HuH-7 (cell line): ENCODE measurements at regions not wholly inside any gene's neighbourhood (a gene's known extent, or its start where the extent isn't known, plus 50 kb on each side); places are given as distances from the start of the nearest gene placed in this dataset.

Experiments used
- DNase-seq: peaks from one replicate; pipeline ENCODE4 v3.0.0; 2011; ENCODE audit warnings: low spot score

DNA sequence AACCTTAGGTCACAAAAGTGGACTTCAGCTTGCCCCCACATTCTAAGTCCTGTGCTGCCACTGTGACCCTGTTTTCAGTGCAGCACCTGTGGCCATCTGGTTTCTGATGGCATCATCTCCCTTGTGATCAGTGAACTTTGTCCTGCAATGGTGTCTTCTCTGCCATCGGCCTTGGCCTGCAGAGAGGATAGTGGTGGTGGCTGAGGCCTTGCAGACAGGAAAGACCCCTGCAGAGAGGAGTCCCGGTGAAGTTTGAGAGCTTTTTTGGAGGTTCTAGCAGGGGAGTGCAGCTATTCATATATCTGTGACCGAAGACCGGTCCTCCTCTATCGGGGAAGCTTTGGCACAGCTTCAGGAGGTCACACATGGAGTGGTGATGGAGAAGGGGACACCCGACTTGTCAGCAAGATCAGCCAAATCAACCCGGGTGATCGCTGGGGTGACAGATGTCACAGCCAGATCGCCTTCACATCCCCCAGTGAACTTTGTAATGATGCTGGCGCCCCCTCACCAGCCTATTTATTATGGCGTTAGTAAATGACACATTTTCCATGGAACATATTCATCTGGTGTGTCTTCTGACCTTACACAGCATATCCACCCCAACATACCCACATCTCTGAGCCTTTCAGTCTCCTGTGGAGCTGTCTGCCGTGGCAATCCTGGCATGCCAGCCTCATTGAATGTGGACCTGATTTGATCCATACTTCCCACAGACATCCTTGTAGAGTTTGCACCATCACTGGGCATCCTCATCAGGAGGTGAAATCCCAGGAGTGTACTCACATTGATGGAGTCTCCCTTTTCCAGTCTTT is 136.1 kb downstream of the PAPOLA start:
- no peak for DNase-seq

DNA sequence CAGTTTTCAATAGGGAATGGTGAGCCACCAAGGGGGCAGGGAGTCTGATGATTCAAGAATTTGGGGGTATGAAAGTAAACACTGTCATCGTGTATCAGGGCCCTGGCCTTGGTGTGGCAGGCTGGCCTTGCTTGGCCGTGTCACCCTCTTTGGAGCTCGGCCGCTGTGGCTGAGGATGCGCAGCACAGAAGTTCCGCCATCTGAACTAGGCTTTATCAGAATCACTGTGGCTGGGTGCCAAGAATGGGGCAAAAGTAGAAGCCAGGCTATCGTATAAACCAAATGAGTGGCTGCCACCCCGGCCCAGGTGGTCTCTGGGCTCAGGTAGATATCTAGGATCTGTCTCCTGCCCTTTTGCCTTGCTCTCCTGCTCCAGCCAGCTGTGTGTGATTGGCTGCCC is 137.4 kb downstream of the PAPOLA start:
- DNase-seq = no peak

DNA sequence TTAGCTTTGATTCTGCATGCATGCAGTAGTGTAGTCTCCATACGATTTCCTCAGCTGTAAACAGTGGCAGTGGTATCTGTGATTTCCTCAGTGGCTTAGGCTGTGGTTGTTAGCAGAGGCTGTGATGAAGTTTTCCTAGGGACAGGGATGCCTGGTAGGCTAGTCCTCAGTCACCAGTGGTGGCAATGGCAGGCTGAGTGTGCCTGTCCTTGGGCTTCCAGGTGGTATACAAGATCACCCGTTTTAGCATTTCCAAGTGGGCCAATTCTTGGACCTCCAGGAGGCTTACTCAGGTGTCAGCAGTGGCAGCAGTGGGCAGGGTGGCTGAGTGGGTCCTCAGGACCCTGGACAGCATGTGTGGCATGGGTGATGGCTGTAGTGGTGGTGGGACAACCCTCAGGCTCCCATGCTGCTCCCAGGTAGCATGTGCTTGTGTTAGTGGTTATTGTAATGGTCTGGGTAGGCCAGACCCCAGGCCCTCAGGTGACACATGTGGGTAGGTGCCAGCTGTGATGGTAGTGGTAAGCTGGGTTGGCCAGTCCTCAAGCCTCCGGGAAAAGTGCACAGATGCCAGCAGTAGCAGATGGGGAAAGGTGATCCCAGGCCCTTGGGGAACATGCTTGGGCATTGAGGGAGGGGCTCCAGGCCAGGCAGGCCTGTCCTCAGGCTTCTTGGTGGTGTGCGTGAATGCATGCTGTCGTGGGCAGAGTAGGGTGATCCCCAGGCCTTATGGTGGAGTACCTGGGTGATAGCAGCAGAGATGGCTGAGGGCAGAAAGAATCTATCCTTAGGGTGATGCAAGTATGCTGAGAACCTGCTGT is 146.5 kb downstream of the PAPOLA start:
- no peak for DNase-seq

DNA sequence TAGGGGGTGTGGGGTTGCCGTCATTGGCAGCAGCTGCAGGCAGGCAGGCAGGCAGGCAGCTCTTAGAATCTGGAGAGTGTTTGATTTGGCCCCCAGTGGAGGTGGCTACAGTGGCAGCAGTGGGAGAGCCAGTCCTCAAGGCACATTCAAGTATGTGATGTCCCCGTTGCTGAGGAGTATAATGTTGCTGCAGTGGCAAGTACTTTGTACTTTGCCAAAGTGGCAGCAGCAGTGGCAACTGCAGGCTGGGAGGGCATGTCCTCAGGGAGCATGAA is 147.1 kb downstream of the PAPOLA start:
- no peak for DNase-seq

DNA sequence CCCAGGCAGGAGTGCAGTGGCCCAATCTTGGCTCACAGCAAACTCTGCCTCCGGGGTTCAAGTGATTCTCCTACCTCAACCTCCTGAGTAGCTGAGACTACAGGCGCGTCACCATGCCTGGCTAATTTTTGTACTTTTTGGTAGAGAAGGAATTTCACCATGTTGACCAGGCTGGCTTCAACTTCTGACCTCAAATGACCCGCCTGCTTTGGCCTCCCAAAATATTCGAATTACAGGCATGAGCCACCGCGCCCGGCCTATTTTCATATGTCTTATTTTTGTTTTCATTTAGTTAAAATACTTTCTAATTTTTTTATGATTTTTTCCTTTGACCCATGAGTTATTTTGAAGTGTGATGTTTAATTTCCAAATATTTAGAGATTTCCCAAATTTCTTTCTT is 143.6 kb upstream of the VRK1 start:
- DNase-seq = no peak

DNA sequence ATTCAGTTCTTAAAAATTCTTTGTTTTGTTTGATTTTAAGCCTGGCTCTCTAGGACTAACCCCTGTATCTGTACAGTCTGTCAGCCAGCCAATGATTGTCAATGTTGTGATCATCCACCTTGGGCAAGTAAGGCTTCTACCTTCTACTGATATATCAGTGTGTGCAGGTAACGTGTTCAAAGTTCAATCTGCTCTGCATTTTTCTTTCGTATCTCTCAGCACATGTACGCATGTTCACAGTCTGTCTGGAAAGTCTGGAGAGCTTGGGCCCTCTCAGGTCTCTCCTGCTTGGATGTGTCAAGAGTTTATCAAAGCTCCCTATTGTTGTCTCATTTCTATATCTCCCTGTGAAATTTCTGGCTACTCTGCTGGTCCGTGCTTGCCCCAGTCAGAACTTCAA is 138.6 kb upstream of the VRK1 start:
- no peak for DNase-seq

DNA sequence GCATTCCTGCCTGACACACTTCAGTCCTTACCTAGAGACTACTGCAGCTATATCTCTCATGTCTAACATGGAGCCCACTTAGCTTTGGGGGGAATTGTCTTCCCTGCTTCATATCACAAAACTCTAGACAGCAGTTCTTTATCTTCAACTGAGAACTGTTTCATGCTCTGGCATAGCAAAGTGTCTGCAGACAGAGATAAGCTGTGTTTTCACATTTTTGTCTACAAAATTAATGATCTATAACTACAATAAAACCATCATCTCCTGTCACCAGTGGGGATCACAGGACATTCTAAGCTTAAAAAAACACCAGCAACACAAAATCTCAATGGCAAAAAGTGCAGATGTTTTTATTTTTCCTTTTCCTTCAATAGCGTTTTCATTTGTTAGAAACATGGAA is 137.1 kb upstream of the VRK1 start:
- DNase-seq = no peak

DNA sequence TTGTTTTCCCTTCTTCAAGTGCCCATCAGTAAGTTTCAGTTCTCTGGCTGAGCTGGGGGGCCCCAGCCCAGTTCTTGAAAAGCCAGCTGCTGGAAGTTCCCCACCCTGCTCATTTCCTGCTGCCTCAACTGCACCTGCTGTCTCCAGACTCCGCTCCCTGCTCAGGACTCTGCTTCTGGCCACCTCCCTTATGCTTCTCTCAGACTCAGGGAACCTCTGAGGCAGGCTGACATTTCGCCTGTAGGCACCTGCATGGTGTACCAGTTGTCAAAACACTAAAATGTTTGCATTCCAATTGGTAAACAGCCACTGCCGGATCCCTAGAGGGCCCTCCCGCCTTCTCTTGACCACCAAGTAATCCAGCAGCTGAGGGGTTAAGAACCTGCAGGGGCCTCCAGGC is 136.5 kb upstream of the VRK1 start:
- DNase-seq = no peak

DNA sequence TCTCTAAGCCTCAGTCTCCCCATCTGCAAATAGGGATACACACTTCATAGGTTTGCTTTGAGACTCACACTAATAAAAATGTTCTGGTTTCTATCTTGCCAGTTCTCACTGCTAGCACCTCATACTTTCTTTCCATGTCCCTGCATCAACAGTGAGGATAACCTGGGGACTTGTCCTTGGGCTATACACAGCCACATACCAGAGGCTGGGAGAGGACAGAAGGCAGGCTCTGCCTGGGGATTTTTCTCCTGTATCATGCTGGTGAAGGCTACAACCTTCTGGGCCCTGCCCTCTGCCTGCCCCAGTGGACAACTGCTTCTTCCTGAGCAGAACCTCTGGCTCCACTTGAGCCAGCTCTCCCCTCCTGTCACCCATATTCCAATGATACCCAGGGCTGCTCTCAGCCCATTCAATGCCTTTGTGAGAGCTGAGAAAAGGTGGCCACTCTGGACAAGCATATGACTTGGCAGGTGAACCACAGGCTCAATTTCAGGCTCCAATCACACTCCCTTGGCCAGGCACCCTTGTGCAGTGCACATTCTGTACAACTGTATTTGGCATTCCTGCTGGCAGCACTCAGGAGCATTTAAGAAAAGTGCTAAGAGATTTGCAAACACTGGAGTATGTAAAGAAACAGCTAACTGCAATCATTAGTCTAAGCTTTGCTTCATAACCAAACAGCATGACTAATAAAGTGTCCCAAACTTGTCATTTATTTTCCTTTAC is 135.8 kb upstream of the VRK1 start:
- DNase-seq = no peak

DNA sequence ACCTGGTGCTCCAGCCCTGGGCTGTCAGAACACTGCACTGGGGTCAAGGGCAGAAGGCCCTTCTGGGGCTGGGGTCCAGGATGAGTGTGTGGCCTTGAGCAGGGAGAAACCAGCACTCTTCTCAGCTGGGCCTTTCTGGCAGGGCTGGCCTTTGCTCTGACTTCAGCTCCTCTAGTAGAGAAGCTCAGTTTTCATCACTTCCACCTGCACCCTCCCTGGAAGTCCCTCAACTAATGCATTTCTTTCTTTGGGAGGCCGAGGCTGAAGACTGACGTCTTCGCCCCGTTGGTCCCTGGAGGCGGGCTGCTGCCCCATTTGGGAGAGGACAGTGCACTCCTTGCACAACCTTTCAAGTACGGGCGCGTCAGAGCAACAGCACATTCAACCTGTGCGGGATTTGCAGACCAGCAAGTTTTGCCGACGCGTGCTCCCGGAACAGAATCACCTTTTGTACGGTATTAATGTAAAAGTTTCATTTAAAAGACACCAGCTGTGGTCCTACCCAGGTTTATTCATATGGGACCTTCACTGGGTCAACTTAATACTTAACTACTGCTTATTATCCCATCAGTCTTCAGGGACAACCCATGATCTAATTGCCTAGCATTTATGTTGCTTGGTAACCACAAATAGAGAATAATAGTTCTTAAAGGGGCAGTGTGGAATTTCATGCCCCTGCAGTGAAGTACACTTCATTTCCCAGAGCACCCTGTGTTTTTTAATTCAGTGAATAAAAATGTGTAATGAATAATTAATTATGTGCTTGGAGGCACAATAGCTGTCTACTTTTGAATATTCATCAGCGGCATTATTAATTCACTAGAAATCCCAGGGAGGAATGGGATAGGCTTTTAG is 134.8 kb upstream of the VRK1 start:
- no peak for DNase-seq

DNA sequence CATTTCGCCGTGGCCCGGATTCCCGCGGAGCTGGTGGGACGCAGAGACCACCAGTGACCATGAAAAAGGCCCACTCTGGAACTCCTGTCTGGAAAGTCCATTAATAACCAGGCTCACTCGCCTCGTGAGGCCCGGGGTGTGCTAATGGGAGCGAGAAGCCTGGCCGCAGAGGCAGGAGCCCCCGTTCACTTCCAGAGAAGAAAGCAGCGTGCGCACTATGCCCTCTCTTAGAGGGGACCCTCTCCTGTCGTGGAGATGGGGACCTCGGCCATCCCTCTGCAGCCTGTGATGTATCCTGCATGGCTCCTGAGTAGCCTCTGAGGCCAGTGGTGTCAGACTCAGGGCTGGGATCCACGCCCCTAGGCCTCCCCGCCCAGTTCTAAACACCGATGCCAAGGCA is 134.1 kb upstream of the VRK1 start:
- no peak for DNase-seq

DNA sequence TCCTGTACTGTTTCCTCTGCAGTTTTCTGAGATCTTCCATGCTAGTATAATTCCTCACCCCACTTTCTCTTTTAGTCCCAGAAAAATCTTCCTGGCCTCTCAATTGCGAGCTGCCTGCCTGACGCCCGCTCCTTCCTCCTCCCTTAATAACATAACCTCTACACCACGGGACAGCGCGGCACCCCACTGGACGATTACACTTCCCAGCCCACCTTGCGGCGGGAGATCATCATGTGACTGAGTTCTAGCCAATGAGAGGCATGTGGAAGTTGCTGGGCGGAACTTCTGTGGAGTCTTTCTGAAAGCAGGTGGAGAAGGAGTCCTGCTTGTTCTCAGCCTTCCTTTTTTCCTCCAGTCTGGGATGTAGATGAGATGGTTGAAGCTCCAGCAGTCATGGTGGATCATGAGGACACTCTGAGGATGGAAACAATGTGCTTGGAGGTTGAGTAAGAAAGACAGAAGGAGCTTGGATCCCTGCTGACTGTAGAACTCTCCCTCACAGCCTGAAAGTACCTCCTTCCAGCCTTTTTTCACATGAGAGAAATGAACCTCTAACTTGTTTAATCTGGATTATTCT is 133.6 kb upstream of the VRK1 start:
- DNase-seq = no peak

DNA sequence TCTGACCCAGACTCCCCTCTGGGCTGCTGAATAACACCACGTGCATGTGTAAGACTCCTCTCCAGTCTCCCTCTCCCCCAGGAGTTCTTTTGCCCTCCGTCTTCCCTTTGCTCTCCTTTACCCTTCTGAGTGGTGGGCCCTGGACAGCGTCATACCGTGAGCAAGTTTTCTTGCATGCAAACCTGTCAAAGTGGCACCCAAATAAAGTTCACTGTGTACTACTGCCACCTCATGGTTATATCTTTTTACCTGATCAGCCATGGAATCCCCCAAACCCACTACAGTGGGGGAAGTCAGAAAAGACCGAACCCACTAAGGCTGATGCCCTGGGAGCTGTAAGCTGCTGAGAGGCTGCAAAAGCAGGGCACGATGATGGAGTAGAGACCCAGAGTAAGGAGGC is 131.1 kb upstream of the VRK1 start:
- DNase-seq = no peak

DNA sequence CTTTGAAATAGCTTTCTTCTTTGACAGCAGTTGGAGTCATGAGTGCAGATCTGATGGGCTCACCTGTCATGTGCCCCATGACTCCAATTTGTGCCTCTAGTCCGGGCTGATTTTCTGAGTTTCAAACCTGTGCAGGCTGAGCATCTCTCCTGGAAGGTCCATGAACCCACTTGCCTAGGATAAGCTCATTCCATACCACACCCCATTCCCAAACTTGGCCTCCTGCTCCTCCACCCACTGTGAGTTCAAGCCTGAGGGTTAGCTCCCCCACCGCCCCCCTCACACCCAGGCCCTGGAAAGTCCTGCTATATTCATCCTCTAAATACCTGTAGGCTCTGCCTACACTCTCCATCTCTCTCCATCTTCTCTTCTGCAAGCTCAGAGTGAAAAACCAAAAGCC is 126.8 kb upstream of the VRK1 start:
- DNase-seq = no peak

DNA sequence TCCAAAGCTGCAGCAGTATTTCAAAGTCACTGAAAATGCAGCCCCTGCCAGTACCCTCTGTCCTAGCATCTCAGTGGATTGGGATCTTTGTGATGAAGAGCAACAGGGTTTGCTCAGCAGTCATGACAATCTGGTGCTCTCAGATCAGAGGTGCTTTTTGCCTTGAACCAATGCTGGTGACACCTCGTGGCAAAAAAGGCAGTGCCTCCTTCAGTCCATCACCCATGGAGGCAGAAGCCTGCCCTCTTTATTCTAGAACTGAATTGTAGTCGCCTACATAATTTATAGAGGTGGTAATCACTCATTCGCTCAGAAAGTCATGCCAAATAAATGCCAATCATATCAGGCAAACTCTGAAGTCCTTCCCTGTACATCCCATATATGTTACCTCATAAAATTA is 126.0 kb upstream of the VRK1 start:
- DNase-seq = no peak

DNA sequence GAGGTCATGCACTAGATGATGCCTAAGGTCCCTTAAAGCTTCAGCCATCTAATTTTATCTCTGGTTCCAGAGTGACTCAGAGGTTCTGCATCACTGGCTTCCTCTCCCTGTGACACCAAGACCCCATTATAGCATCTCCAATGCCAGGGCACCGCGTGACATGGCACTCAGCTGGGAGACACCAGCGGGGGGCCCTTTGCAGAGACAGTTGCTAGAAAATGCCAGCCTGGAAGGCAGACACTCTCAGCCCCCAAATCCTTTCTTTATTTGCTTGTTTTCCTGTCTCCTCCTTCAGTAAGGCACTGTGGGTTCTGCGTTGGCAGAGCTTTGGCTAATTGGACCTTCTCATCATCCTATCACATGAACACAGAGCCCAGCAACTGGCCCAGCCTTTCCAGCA is 123.5 kb upstream of the VRK1 start:
- no peak for DNase-seq

DNA sequence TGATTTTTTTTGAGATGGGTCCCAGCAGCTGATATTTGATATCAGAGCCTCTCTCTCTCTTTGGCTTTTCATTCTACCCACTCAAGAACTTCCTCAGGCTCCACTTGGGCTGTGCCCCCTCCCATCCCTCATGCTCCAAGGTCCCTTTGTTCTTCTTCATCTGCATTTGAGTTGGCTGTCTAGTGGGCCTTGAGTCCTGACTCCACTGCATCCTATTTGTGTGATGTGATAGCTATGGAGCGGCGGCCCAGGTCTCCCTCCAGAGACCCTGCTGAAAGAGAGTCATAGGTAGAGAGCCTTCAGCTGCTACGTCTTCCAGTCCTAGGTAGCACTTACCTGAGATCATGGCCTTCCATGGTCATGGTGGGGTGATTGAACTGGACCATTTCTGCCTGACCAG is 123.1 kb upstream of the VRK1 start:
- DNase-seq = no peak

DNA sequence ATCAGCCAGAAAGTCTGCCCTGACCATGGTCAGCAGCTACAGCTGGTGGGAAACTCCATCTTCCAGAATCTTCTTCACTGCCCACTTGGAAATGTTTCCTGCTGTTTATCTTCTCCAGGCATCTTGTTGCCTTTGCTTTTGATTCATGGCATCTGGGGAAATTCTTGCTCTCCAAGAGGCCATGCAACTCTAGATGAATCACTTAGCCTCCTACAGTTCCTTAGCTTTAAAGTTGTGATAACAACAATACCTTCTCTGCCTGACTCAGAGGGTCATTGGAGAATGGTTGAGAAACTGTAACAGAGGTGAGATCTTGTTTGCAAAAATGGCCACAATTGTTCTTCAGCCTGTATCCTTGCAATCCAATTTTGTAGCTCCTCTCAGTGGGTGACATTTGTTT is 121.0 kb upstream of the VRK1 start:
- no peak for DNase-seq

DNA sequence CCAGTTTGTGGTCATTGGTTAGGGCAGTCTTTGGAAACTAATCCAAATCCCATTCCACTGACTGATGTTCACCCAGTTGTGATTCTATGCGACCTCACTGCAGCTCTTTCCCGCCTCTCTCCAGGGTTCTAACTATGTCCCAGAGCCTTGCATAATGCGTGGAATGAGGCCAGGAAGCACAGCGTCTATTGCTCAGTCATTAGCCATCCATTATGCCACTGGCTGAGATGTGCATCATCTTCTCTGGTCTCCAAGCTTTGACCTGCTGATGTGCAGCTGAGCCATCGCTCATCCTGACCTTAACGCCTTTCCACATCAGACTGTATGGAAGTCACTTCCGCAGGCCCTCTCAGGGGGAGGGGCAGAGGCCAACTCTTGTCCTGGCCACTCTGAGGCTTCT is 115.4 kb upstream of the VRK1 start:
- DNase-seq = no peak

DNA sequence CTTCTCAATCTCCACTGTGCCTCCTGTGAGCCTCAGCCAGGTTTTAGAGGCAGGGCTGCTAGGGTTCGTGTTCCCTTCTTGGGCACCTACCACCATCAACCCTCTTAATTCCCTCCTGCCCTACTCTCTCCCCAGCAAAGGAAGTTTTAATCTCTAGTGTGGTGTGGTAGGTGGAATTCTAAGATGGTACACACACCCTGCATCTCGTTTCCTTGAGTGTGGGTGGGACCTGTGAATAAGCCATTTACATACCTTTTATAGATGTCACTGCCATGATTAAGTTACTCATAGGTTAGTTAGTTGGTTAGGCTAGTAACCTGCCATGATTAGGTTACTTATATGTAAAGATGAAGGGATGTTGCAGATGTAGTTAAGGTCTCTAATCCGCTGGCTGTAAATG is 114.8 kb upstream of the VRK1 start:
- no peak for DNase-seq

DNA sequence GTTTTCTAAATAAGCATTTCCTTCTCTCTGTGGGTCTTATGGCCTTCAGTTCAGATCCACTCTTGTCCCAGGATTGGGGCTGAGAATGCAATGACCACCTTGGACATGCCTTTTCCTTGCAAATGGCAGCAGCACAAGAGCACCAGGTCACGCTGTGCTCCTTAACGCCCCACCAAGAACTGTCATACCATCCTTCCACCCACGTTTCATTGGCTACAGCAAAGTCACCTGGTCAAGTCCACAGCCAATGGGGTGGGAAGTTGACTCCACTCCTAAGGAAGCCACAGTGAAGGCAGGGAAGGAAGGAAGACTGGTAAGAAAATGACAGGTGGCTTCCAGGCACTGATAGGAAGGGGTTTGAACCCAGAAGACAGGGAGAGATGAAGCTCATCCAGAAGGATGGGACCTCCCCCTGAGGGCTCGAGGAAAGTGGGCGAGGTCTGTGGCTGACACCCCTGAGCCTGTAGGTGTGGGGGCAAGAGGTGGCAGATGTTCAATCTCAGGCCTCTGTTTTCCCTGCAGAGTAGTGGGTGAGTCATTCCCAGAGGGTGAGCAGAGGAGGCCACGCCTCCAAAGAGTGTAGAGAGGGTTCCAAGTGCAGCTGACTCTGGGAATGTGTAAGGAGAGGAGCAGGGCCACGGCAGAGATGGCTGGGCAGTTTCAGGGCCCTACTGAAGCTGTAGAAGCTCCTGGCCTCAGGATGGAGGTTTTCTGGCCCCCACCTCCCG is 113.5 kb upstream of the VRK1 start:
- DNase-seq = no peak
